Fibroblast of mammary gland (primary cell): ENCODE measurements at regions not wholly inside any gene's neighbourhood (a gene's known extent, or its start where the extent isn't known, plus 50 kb on each side); places are given as distances from the start of the nearest gene placed in this dataset.
A peak's percentile ranks its signal among the peaks of the same experiment; 100 is the strongest.

Experiments used
- DNase-seq: peaks from one replicate; pipeline ENCODE4 v3.0.0-alpha.2; 2010; ENCODE audit warnings: low read depth
- H3K4me3 ChIP-seq: 2 replicates; pipeline ENCODE4 v1.5.1; 2011; ENCODE audit warnings: low read depth, mild to moderate bottlenecking, low read length, moderate library complexity; ENCODE audit not compliant: control insufficient read depth
- CTCF ChIP-seq: conservative IDR thresholded peaks from 2 replicates; pipeline ENCODE4 v1.5.1; 2011; ENCODE audit warnings: low read depth, low read length, inconsistent platforms; ENCODE audit not compliant: control insufficient read depth, insufficient read depth

GRCh38 chr7:20035279-20035875 is 181.8 kb downstream of the MACC1 start:
- TF ChIP-seq CTCF: no peak
- no peak for DNase-seq
- H3K4me3 ChIP-seq: no peak overlapping the region

- peak; percentile 89 for DNase-seq
- TF ChIP-seq CTCF: no peak
- no peak overlapping the region for H3K4me3 ChIP-seq
These were observed 183.4 kb downstream of the MACC1 start for GRCh38 chr7:20033621-20034400.

GRCh38 chr7:20032741-20033140 is 184.4 kb downstream of the MACC1 start:
- no peak for TF ChIP-seq CTCF
- no peak overlapping the region for H3K4me3 ChIP-seq
- peak; percentile 15 for DNase-seq

GRCh38 chr7:20030915-20031362 is 186.2 kb downstream of the MACC1 start:
- TF ChIP-seq CTCF: no peak
- no peak overlapping the region for H3K4me3 ChIP-seq
- DNase-seq: peak; percentile 64

GRCh38 chr7:20030417-20030816 is 186.8 kb downstream of the MACC1 start:
- DNase-seq: no peak

GRCh38 chr7:20026762-20027161 is 190.4 kb downstream of the MACC1 start:
- no peak for TF ChIP-seq CTCF
- DNase-seq: no peak

More at GRCh38 chr7:20030417-20030816, 186.8 kb downstream of the MACC1 start:
- no peak for TF ChIP-seq CTCF
- H3K4me3 ChIP-seq: no peak overlapping the region

More at GRCh38 chr7:20026762-20027161, 190.4 kb downstream of the MACC1 start:
- H3K4me3 ChIP-seq: no peak overlapping the region
